GM19240 (cell line): ENCODE measurements at regions not wholly inside any gene's neighbourhood (a gene's known extent, or its start where the extent isn't known, plus 50 kb on each side); places are given as distances from the start of the nearest gene placed in this dataset.
"Not testable (repeated sequence)": the region's sequence is repeated elsewhere in the genome, so short reads cannot be mapped to it uniquely, and the experiment has no call there.

ENCODE experiments used
- DNase-seq: peaks from one replicate; pipeline ENCODE4 v3.0.0; 2011; ENCODE audit warnings: low spot score; ENCODE audit not compliant: insufficient read length

DNA sequence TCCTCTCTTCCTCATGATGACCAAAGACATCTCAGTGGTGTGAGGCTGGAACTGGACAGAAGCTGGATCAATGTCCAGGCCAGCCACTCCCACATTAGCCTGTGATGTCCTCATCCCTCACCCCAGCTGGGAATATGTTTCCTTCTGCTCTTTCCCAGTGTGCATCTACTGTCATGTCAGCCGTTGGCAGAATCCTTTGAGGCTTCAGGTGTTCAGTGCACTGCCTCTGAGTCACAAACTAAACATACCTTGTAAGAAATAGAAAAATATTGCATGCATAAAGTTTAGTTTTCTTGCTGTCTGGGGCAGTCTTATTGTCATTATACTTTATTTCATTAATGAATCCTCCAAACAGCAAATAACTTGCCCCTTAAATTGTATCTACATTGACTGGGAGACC lies 161.6 kb upstream of the RASGRP1 start:
- DNase-seq: no peak

DNA sequence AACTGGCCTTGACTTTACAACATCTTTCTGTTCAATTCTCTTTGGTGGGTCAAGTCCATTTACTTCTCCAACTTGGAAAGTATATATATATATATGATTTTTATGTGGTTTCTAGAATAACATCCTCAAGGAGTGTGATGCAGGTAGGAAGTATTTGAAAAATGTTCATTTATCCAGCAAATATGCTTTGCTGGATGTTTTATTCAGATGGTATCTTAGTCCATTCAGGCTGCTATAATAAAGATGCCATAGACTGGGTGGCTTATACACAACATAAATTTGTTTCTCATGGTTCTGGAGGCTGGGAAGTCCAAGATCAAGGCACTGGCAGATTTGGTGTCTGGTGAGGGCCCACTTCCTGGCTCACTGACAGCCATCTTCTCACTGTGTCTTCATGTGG lies 168.7 kb upstream of the RASGRP1 start:
- no peak for DNase-seq

GRCh38 chr15:38740206-38740605 lies 175.6 kb upstream of the RASGRP1 start:
- no peak for DNase-seq

DNA sequence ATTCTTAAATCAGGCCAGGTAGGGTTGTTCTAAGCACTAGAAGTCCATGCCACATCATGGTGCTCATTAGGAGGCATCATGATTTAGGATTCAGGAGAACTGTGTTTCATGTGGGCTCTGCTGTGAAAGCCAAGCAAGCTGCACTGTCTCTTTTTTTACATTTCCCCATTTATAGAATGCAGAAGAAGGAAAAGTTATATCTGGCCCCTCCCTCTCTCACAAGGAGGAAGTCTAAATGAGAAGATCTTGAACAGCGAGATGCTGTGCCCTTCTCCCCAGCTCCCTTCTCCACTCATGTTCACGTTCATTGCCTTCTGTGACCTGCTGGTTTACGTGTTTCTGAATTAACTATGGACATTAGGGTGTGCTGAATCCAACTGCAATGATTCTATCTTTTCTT lies 178.5 kb upstream of the RASGRP1 start:
- DNase-seq: no peak

DNA sequence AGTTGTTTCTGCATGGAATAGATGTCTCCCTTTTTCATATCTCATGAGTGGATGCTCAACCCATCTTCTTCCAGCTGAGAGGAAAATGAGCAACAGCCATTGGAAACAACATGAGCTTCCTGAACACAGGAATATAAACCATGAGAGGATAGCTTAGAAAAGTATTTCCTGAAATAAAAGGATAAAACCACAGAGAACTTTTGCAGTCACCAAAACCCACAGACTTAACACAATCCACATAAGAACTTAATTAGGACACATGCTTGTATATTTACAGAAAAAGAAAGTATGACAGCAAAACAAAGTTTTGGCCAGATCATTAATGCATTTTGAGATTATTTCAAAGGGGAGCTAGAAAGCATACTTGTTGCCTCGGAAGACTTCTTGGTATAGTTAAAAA lies 180.5 kb upstream of the RASGRP1 start:
- no peak for DNase-seq

DNA sequence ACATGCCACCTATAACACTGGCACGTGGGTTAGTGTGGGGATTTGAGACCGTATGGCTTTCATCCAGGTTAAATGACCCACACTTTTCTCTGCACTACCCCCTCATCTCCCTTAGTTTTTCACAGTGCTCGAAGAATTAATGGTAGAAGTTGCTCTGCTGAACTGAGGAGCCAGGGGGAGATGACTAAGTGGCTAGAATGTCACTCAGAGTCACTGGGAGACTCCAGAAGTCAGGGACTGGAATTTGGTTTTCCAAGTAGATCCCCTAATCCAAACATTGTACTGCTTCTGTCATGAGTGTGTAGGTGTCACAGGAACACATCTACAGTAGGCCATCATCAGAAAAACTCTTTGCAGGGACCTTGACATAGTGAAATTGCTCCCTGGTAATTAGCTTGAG lies 181.0 kb upstream of the RASGRP1 start:
- DNase-seq: no peak

DNA sequence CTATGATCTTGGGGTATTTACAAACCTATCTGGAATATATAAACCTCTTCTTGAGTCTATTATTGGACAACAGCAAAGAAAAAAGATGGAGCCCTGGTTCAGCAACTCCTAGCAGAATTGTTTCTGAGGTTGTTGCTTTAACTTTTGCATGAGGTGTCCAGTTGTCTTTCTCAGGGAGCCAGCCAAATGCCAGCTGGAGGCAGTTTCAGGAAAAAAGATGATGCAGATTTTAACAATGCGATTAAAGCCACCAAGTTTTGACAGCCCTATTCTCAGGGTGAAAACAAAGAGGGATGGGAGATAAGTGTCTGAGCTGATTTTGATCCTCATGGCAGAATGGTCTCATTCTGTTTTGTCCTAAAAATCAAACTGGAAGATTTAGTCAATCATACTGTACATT lies 181.6 kb upstream of the RASGRP1 start:
- no peak for DNase-seq

- DNase-seq: no peak
Measured at GRCh38 chr15:38748710-38749109, 184.1 kb upstream of the RASGRP1 start.

DNA sequence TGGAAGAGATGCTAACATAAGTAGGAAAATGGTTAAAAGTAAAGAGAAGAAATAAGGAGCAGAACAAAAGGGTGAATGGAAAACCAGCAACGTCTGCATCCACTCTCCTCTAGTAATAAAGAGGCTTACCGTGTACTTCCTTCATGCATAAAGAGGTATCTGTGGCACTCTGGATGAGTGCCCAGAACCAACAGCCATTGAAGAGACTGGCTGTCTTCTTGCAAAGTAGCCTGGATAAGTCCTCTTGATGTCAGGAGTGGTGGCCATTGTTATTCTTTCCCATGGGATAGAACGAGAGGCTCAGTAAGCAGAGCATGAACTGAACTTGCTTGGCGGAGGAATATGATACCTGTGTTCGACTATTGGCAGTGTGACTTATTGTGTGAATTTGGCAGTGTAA lies 186.2 kb upstream of the RASGRP1 start:
- DNase-seq: no peak

DNA sequence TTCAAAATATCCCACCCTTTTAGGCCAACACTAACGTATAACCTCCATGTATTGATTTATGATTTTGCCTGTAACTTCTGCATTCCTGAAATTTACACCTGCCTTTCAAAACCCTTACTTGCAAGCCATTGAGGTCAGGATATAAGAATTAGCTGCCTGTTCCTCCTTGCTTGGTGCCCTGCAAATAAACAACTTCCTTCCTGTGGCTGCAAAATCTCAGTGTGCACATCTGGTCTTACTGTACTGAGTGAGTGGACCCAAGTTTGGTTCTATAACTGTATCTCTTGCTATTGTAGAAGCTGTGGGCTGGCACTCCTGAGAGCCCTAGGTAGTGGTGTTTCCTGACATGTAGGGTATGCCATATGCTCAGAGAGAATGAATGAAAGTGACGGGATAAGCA lies 191.1 kb upstream of the RASGRP1 start:
- DNase-seq: no peak

- DNase-seq: no peak
Measured at GRCh38 chr15:38756441-38756840, 191.8 kb upstream of the RASGRP1 start.

- no peak for DNase-seq
Measured at GRCh38 chr15:38758043-38758442, 193.4 kb upstream of the RASGRP1 start.

- no peak for DNase-seq
Measured at GRCh38 chr15:38761681-38762080, 197.1 kb upstream of the RASGRP1 start.

DNA sequence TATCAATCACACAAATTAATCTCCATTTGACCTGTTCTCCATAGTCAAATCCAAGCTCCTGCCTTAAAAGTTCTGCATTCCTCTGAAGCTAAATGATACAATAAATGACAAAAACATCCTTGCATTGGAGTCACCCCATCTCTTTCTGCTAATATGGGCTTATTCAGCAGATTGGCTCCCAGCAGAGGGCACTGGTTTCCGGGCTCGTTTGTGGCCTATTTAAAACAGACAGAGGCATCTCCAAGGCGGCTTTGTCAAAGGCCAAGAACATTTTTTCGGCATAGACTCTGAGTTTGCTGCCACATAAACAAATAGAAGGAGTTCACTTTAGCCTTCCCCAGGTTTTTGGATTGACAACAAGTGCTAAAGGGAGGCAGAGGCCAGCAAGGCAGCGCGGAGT lies 204.4 kb upstream of the RASGRP1 start:
- DNase-seq: no peak

- DNase-seq: no peak
Measured at GRCh38 chr15:38769492-38769891, 204.9 kb upstream of the RASGRP1 start.

GRCh38 chr15:38774076-38774475 lies 209.5 kb upstream of the RASGRP1 start:
- DNase-seq: not testable (repeated sequence)

- no peak for DNase-seq
Measured at GRCh38 chr15:38781196-38781595, 216.6 kb upstream of the RASGRP1 start.

- DNase-seq: no peak
Measured at GRCh38 chr15:38782156-38782555, 217.5 kb upstream of the RASGRP1 start.

DNA sequence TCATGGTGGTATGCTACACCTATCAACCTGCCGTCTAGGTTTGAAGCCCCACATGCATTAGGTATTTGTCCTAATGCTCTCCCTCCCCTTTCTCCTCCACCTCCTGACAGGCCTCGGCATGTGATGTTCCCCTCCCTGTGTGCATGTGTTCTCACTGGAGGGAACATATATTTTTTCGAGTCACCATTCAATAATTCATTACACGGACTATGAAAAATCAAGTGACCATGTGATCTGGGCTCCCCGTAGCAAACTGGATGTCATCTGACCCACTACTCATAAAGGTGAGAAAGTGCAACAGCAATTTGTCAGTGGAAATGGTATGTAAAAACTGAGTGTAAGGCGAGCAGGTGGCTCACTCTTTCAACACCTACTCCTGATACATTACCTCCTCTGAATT lies 224.3 kb upstream of the RASGRP1 start:
- DNase-seq: no peak

DNA sequence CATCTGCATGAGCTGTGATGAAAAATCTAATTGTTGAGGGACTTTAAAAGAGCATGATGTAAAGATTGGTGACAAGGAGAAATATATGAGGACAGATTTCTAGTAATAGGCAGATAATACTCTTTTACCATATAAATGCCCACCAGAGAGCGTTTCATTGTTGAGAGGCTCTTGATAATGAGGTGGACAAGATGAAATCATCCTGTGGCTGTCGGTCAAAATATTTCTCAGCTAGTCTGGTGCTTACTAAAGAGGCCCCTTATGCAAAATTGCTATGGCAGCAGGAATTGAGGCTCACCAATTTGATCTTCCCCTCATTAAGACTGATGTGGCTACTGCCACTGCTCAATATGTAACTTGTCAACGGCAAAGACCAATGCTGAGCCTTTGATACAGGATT lies 225.0 kb upstream of the RASGRP1 start:
- no peak for DNase-seq

GRCh38 chr15:38793206-38793810 lies 228.7 kb upstream of the RASGRP1 start:
- DNase-seq: no peak

DNA sequence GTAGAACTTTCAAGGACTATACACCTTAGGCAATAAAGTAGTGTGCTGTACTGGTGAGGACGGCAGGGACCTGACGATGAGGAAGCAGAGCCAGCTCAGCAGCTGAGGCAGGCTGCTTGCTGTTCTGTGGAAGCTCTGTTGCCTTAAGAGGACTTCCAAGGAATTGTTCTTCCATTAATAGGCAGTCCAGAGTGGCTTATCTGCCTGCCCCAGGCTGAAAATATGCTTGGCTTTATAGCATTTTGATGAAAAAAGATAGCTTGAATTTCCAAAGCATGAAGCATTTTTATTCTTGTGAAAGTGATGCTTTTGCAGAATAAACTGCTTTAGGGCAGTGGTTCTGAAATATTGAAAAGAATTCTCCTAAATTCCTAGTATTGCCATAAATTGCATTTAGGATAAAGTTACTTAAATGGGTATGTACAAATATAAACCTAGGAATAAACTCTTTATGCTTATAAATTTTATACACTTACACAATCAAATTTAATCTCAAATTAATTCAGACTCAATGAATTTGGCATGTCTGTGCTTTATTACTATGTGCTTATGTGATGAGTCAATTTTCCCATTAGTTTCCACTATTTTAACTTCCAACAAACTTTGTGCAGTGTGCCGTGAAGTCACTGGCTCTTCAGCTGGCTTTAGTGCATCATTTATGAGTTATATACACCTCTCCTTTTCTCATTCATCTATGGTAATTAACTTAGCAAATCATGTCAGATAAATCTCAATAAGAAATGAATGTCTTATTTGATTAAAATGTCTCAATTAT lies 231.0 kb upstream of the RASGRP1 start:
- no peak for DNase-seq

DNA sequence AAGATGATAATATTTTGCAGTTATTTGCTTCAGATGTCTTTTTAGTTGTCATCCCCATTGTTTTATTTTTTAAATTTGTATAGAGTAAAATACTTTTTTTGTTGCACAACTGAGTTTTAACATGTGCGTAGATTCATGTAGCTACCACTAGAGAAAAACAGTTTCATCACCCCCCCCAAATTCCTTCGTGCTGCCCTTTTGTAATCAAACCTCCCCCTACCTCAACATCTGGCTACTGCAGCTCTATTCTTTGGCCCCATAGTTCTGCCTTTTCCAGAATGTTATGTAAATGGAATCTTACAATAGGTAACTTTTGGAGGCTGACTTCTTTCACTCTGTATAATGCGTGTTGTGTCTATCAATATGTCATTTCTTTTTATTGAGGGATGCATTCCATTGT lies 232.0 kb upstream of the RASGRP1 start:
- no peak for DNase-seq
